CD4-positive, alpha-beta T cell treated with Interleukin-4 for 1 hour (primary cell): ENCODE measurements at regions not wholly inside any gene's neighbourhood (a gene's known extent, or its start where the extent isn't known, plus 50 kb on each side); places are given as distances from the start of the nearest gene placed in this dataset.
"Not testable (repeated sequence)": the region's sequence is repeated elsewhere in the genome, so short reads cannot be mapped to it uniquely, and the experiment has no call there.

ENCODE experiments used
- DNase-seq, 2 donors: peaks; one replicate each; pipeline ENCODE4 v3.0.0-alpha.2; 2020 to 2022

GRCh38 chr4:53959343-53960120 lies 104.9 kb downstream of the CHIC2 start:
- DNase-seq = no peak

- no peak for DNase-seq
These were observed 108.0 kb downstream of the CHIC2 start for GRCh38 chr4:53956454-53956853.

GRCh38 chr4:53956053-53956452 lies 108.4 kb downstream of the CHIC2 start:
- DNase-seq = no peak

GRCh38 chr4:53951414-53951813 lies 113.0 kb downstream of the CHIC2 start:
- no peak for DNase-seq

GRCh38 chr4:53943345-53944085 lies 120.9 kb downstream of the CHIC2 start:
- DNase-seq = no peak

GRCh38 chr4:53942712-53943111 lies 121.7 kb downstream of the CHIC2 start:
- no peak for DNase-seq

- no peak for DNase-seq
These were observed 123.1 kb downstream of the CHIC2 start for GRCh38 chr4:53941331-53941730.

- DNase-seq = not testable (repeated sequence)
These were observed 124.5 kb downstream of the CHIC2 start for GRCh38 chr4:53939892-53940291.

GRCh38 chr4:53937918-53938317 lies 126.5 kb downstream of the CHIC2 start:
- no peak for DNase-seq

GRCh38 chr4:53937327-53937726 lies 127.1 kb downstream of the CHIC2 start:
- DNase-seq = no peak

- no peak for DNase-seq
These were observed 128.6 kb downstream of the CHIC2 start for GRCh38 chr4:53935780-53936179.

GRCh38 chr4:53932796-53933610 lies 131.4 kb downstream of the CHIC2 start:
- no peak for DNase-seq

- DNase-seq = no peak
These were observed 132.9 kb downstream of the CHIC2 start for GRCh38 chr4:53931461-53931961.

GRCh38 chr4:53929955-53930798 lies 134.2 kb downstream of the CHIC2 start:
- DNase-seq = peak; percentile 55 to 61

- no peak for DNase-seq
These were observed 135.1 kb downstream of the CHIC2 start for GRCh38 chr4:53929311-53929710.

- DNase-seq = no peak
These were observed 135.6 kb downstream of the CHIC2 start for GRCh38 chr4:53928825-53929224.

GRCh38 chr4:53925050-53925605 lies 139.3 kb downstream of the CHIC2 start:
- no peak for DNase-seq

GRCh38 chr4:53924333-53925049 lies 139.9 kb downstream of the CHIC2 start:
- no peak for DNase-seq

- DNase-seq = no peak
These were observed 140.5 kb downstream of the CHIC2 start for GRCh38 chr4:53923921-53924320.

GRCh38 chr4:53921856-53922255 lies 142.5 kb downstream of the CHIC2 start:
- no peak for DNase-seq

- no peak for DNase-seq
These were observed 143.5 kb downstream of the CHIC2 start for GRCh38 chr4:53920883-53921282.
